ENCODE measurements at regions not wholly inside any gene's neighbourhood (a gene's known extent, or its start where the extent isn't known, plus 50 kb on each side); places are given as distances from the start of the nearest gene placed in this dataset.

DNA sequence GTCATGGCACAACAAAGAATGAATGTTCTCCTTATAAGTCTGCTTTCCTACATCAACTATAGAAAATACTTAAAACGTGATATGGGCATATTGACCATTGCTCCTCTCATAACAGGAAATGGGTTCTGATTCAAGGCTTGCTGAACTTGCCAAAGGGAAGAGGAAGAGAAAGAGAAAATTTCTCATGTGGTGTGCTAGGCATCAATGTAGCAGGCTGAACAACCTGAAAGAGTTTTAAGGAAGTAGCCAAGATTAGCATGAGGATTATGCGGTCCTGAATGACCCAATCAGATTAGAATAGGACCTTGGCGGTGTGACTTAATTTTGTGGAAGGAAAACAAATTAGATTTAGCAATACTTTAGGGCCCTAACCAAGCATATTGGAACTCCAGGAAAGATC, 617.7 kb upstream of the CDH11 start:
- TF ChIP-seq POLR2AphosphoS5 (IDR thresholded peaks at IDR 0.05; ENCODE audit: borderline replicate concordance, low read depth, low read length) = no peak
- TF ChIP-seq EZH2 (IDR thresholded peaks at IDR 0.05) = no peak
